ENCODE measurements at regions not wholly inside any gene's neighbourhood (a gene's known extent, or its start where the extent isn't known, plus 50 kb on each side); places are given as distances from the start of the nearest gene placed in this dataset.

- no peak for TF ChIP-seq CTCF (IDR thresholded peaks at IDR 0.05; ENCODE audit: low read length)
- no peak for TF ChIP-seq EZH2 (IDR thresholded peaks at IDR 0.05; ENCODE audit: borderline replicate concordance, low read length)
These were observed 62.2 kb upstream of the WNT11 start for GRCh38 chr11:76268498-76268897.

Data from OCI-LY1 (cell line).